GM12892 (cell line): ENCODE measurements at regions not wholly inside any gene's neighbourhood (a gene's known extent, or its start where the extent isn't known, plus 50 kb on each side); places are given as distances from the start of the nearest gene placed in this dataset.

Experiments
- POLR2A ChIP-seq: IDR thresholded peaks from 2 replicates; pipeline ENCODE4 v1.6.1; 2011; ENCODE audit warnings: low read depth, low read length, control low read depth
- POLR2AphosphoS5 ChIP-seq: IDR thresholded peaks from 2 replicates; pipeline ENCODE4 v1.6.1; 2011; ENCODE audit warnings: low read depth, low read length, control low read depth
- TAF1 ChIP-seq: IDR thresholded peaks from 2 replicates; pipeline ENCODE4 v1.6.1; 2011; ENCODE audit warnings: low read depth, mild to moderate bottlenecking, control low read depth, low read length, borderline replicate concordance

GRCh38 chr18:2442006-2442405 lies 129.3 kb downstream of the METTL4 start:
- no peak for TF ChIP-seq TAF1
- no peak for TF ChIP-seq POLR2AphosphoS5
- TF ChIP-seq POLR2A: no peak
